Kidney (tissue), 13 donors: ENCODE measurements at regions not wholly inside any gene's neighbourhood (a gene's known extent, or its start where the extent isn't known, plus 50 kb on each side); places are given as distances from the start of the nearest gene placed in this dataset.

ENCODE experiments used
- DNase-seq, 5 donors: peaks; one replicate each; pipeline ENCODE4 v3.0.0-alpha.2; 2013 to 2020
- FAIRE-seq: peaks from 2 replicates; lab custom pipeline; 2012; peaks lifted over from hg19 to GRCh38; lab: Jason Lieb, UNC
- H3K27ac ChIP-seq, 2 donors: one replicate each; pipeline ENCODE4 v1.7.0; 2013; ENCODE audit warnings: low read depth in 2 of 2, low read length in 2 of 2, inconsistent platforms in 1 of 2
- H3K27me3 ChIP-seq: one replicate; pipeline ENCODE4 v1.7.1; 2013; ENCODE audit warnings: low read length, inconsistent platforms; ENCODE audit not compliant: control insufficient read depth, insufficient read depth
- H3K36me3 ChIP-seq, 3 donors: one replicate each; pipeline versions ENCODE4 v1.7.0 to v1.7.1; 2013; ENCODE audit warnings: low read length in 3 of 3, control low read depth in 1 of 3, inconsistent platforms in 1 of 3; ENCODE audit not compliant: insufficient read depth in 3 of 3, control insufficient read depth in 2 of 3
- H3K4me1 ChIP-seq, 3 donors: one replicate each; pipeline versions ENCODE4 v1.7.0 to v1.7.1; 2013; ENCODE audit warnings: low read length in 3 of 3, inconsistent platforms in 1 of 3, low read depth in 1 of 3; ENCODE audit not compliant: control insufficient read depth in 2 of 3, insufficient read depth in 2 of 3
- H3K4me3 ChIP-seq, 3 donors: one replicate each; pipeline versions ENCODE4 v1.7.0 to v1.8.1; 2013; ENCODE audit warnings: low read length in 3 of 3, control low read depth in 1 of 3, inconsistent platforms in 1 of 3
- H3K9ac ChIP-seq, 3 donors: one replicate each; pipeline versions ENCODE4 v1.7.0 to v1.7.1; 2013; ENCODE audit warnings: low read length in 3 of 3, control low read depth in 1 of 3, inconsistent platforms in 1 of 3
- H3K9me3 ChIP-seq, 3 donors: one replicate each; pipeline versions ENCODE4 v1.7.0 to v1.7.1; 2013; ENCODE audit warnings: low read length in 3 of 3, control low read depth in 1 of 3, inconsistent platforms in 1 of 3; ENCODE audit not compliant: control insufficient read depth in 2 of 3, insufficient read depth in 1 of 3
- intact Hi-C: fragments of 100-400 bp; cut with DNase I; formaldehyde crosslinking; loops from one replicate; pipeline ENCODE4 v1.11.1; 2022
- TF ChIP-seq, protein P1 (sequence below): IDR thresholded peaks from 3 replicates; pipeline ENCODE4 v1.5.1; 2012; ENCODE audit warnings: mild to moderate bottlenecking, moderate library complexity, borderline replicate concordance; ENCODE audit not compliant: insufficient read depth; ENCODE audit errors: extremely low read depth
- donor health status: control.
- donor health status: control.
- donor health status: control.
- donor health status: control.
- donor health status: control.
- donor health status: DM: yes; HTN: yes; CAD: no.
- donor health status: Normal renal cell carcinoma (clear cell type).

DNA sequence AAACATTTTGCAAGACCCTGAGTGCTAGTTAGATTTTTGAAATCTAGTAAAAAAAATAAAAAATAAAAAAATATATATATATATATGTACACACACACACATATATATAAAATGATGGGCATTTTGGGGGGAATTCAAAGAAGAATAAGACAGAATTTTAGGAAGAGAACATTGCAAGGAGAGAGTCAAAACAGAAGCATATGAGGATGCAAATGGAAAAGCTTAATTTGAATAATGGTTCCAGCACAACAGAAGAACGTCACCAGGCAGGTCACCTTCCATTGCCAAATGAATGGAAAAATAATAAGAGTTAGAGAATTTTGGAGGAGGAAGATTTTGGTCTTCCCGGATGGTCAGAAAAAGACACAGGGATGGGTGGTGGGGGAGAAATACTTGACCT lies 1097.2 kb downstream of the BCL11A start:
- intact Hi-C loops = no loop called here

DNA sequence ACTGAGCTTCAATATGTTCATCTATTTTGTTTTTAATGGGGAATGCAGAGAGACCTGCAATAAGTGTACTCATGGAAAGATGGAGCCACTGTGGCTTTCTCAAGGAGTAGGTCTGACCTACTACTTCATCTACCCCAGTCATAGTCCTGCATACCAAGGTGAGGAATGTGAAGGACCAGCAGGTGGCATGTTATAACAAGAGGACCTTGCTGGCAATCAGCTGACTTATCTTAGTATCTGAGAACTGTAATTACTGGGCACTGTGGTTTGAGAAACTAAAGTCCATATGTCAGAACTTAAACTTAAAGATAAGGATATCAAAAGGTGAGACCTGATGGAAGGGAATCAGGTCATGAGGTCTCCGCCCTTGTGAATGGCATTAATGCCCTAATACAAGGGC lies 1104.2 kb downstream of the BCL11A start:
- Histone ChIP-seq H3K4me1 (no peaks in the 10 kb centered on the region), H3K36me3 (no peaks in the 10 kb centered on the region), H3K9ac (no peak overlapping the region), H3K27ac (no peak overlapping the region), H3K27me3 (no peaks in the 10 kb centered on the region), H3K4me3 (no peak overlapping the region), H3K9me3 (no peaks in the 10 kb centered on the region)
- TF ChIP-seq, protein P1, sequence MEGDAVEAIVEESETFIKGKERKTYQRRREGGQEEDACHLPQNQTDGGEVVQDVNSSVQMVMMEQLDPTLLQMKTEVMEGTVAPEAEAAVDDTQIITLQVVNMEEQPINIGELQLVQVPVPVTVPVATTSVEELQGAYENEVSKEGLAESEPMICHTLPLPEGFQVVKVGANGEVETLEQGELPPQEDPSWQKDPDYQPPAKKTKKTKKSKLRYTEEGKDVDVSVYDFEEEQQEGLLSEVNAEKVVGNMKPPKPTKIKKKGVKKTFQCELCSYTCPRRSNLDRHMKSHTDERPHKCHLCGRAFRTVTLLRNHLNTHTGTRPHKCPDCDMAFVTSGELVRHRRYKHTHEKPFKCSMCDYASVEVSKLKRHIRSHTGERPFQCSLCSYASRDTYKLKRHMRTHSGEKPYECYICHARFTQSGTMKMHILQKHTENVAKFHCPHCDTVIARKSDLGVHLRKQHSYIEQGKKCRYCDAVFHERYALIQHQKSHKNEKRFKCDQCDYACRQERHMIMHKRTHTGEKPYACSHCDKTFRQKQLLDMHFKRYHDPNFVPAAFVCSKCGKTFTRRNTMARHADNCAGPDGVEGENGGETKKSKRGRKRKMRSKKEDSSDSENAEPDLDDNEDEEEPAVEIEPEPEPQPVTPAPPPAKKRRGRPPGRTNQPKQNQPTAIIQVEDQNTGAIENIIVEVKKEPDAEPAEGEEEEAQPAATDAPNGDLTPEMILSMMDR = peak; percentile 19
- DNase-seq (no peak), FAIRE-seq (no peak)
- intact Hi-C loops = no loop called here

More for the DNA sequence above, 1097.2 kb downstream of the BCL11A start:
- TF ChIP-seq, protein P1 = no peak
- Histone ChIP-seq H3K9ac (no peak overlapping the region), H3K27ac (no peak overlapping the region), H3K9me3 (no peaks in the 10 kb centered on the region), H3K36me3 (no peaks in the 10 kb centered on the region), H3K4me3 (no peak overlapping the region), H3K27me3 (no peaks in the 10 kb centered on the region), H3K4me1 (no peaks in the 10 kb centered on the region)
- no peak for DNase-seq
- FAIRE-seq = no peak

DNA sequence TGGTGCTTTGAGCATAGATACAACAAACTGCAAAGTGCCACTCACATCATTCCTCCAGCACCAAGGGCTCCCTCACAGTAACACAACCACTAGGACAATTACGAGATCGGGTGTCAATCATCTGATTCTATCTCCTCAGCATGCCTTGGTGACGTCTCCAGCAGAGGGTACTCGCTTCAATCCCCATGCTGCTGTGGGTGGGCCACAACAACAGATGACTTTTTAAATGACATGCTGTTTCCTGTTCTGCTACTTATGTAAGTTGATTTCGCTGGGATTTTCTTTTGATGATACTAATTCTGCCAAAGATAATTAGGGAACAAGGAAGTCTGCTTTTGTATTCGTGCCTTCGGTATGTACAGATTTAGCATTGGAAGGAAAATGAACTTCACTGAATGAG lies 1113.0 kb downstream of the BCL11A start:
- TF ChIP-seq, protein P1 = no peak
- Histone ChIP-seq H3K27me3 (no peaks in the 10 kb centered on the region), H3K4me1 (no peaks in the 10 kb centered on the region), H3K4me3 (no peak overlapping the region), H3K27ac (no peak overlapping the region), H3K9me3 (no peaks in the 10 kb centered on the region), H3K36me3 (no peaks in the 10 kb centered on the region), H3K9ac (no peak overlapping the region)
- DNase-seq (no peak), FAIRE-seq (no peak)
- intact Hi-C loops = no loop called here

DNA sequence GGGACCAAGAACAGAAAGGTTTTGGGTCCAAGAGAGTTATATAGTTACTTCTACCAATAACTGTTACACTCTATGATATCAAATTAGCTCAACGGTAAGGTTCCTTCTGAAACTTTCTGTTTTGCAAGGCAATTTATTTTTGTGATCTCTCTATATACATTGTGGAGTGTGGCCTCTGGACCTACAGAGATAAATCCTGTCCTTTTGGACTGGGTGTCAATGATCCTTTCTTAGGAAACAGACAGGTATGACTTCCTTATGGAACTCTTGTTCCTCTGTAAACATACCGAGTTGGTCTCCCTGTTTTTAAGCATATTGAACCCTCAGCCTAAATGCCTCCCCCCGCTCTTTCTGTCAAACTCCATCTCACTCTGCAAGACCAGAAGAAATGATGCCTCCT lies 1117.8 kb downstream of the BCL11A start:
- no peaks in the 10 kb centered on the region for H3K27me3 ChIP-seq
- DNase-seq (no peak), FAIRE-seq (no peak)
- intact Hi-C loops = no loop called here
- H3K9me3 ChIP-seq = peaks cover 0 to 4% (median 0%) of the 10 kb centered on the region in 3 donors
- no peak overlapping the region for H3K9ac ChIP-seq
- no peaks in the 10 kb centered on the region for H3K36me3 ChIP-seq
- TF ChIP-seq, protein P1 = no peak
- no peak overlapping the region for H3K27ac ChIP-seq
- no peaks in the 10 kb centered on the region for H3K4me1 ChIP-seq
- H3K4me3 ChIP-seq = no peak overlapping the region
